ENCODE measurements at regions not wholly inside any gene's neighbourhood (a gene's known extent, or its start where the extent isn't known, plus 50 kb on each side); places are given as distances from the start of the nearest gene placed in this dataset.

- DNase-seq (ENCODE audit: low spot score), result no peak
Measured at GRCh38 chr9:119020284-119020683, 349.0 kb downstream of the BRINP1 start.

GRCh38 chr9:119020730-119021333 lies 348.4 kb downstream of the BRINP1 start:
- DNase-seq (ENCODE audit: low spot score), result no peak

DNA sequence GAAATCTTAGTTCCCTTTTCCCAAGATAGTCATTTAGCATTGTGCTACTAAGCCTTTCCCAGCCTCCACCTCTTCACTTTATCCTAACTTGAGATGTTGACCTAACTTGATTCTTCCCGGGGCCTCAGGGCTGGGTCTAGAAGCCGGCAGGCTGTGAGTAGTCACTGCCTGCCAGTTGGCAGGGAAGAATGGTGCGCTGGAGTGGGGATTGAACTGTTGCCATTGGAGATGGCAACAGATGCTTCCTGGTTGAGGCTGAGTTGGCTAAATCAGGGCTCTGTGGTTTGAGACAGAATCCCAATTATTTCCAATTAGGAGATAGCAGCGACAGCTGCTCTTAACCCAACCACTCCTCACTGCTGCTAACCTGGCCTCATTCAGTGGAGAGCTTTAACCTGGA lies 343.1 kb downstream of the BRINP1 start:
- DNase-seq (ENCODE audit: low spot score), result no peak

DNA sequence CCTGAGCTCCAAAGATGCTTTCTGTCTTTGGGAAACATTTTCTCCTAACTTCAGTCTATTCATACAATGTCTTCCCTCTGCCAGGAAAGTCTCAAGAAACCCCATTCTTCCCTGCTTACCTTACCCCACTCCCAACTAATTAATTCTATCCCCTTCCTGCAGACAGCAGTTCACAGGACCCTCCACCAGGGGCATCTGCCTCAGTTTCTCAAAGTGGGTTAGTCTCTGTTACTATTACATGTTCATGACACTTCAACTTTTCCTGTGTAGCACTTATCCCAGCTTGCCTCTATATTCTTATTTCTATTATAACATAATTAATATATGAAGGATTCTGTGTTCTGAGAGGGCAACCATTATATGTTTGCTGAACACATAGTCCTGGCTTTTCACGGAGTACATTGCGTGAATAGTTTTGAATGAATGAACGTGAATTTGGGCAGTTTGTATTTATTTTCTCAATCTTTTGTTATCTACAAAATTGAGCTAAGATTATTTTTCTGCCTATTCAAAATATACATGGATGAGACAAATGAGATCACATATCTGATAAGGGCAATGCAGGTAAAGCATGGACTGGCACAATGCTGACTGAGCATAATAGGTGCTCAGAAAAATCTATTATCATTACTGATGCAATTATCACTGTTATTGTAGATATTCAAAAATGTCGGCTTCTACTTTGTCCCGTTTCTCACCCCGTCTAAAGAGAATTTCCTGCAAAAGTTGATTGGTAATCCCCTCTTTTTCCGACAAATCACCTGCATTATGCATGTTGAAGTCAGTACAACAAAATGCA lies 341.1 kb downstream of the BRINP1 start:
- DNase-seq (ENCODE audit: low spot score), result no peak

- DNase-seq (ENCODE audit: low spot score), result no peak
Measured at GRCh38 chr9:119029886-119030285, 339.3 kb downstream of the BRINP1 start.

DNA sequence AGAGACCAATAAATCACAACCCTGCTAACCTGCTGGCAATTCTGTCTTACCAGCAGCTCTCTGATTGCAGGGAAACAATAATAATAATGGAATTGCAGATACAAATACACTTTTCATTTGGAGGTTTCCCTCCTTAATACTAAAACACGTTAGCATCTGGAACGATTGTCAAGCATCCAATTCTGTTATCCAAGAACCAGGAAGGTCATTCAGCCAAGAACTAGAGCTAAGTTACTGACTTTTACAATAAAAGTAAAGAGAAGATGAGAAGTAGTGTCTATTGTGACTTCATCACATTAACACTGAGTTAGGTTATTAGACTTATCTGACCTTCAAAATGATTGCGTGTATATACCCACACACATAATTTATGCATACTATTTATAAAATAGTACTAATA lies 335.6 kb downstream of the BRINP1 start:
- DNase-seq (ENCODE audit: low spot score), result no peak

GRCh38 chr9:119036969-119037368 lies 332.3 kb downstream of the BRINP1 start:
- no peak for DNase-seq (ENCODE audit: low spot score)

GRCh38 chr9:119043996-119044395 lies 325.2 kb downstream of the BRINP1 start:
- DNase-seq (ENCODE audit: low spot score), result no peak

- no peak for DNase-seq (ENCODE audit: low spot score)
Measured at GRCh38 chr9:119044806-119045205, 324.4 kb downstream of the BRINP1 start.

DNA sequence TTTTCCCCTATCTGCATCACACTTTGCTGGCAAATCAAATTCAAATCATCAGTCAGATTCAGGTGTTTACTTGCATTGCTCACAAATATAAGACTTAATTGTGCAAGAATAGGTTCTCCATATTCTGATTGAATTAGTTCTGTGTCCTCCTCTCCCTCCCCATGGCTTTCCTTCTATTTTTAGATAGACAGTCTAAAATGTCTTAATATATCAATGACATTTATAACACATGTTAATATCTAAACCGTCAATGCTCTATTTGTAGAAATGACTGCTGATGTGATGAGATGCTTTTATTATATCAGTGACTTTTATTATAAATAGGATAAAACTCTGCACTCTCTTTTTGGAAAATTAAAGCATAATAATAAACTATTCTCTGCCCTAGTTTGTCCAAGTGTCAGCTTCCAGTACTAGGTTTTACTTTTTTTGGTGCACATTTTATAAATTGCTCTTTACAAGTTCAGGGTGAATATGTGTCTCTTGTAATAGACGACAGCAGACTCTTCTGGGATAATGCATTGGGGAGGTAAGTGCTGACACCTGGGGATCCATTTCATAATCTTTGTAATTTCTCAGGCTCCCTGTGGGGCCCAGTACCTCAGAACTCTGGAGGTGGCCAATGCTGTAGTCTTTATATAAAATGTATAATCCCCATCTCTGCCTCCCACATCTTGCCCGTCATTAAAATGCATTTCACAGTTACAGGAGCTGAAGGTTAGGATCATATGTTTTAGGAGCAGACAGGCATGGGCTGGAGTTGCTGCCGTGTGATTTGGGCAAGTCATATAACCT lies 321.5 kb downstream of the BRINP1 start:
- no peak for DNase-seq (ENCODE audit: low spot score)

DNA sequence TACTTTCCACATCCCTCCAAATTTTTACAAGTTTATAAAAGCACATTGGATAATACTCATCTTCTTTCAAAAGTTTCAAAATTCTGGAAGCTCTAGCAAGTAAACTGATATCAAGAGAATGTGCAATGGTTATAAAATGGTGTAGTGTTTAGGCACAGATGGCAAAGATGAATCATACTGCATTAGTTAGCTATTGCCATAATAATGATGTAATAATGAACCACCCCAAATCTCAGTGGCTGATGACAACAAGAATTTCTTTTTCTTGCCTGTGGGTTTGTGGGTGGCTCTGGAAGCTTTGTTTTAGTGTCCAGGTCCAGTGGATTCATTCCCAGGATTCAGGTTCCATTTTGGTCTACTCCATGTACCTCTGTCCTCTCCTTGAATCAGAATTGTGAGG lies 319.0 kb downstream of the BRINP1 start:
- no peak for DNase-seq (ENCODE audit: low spot score)

DNA sequence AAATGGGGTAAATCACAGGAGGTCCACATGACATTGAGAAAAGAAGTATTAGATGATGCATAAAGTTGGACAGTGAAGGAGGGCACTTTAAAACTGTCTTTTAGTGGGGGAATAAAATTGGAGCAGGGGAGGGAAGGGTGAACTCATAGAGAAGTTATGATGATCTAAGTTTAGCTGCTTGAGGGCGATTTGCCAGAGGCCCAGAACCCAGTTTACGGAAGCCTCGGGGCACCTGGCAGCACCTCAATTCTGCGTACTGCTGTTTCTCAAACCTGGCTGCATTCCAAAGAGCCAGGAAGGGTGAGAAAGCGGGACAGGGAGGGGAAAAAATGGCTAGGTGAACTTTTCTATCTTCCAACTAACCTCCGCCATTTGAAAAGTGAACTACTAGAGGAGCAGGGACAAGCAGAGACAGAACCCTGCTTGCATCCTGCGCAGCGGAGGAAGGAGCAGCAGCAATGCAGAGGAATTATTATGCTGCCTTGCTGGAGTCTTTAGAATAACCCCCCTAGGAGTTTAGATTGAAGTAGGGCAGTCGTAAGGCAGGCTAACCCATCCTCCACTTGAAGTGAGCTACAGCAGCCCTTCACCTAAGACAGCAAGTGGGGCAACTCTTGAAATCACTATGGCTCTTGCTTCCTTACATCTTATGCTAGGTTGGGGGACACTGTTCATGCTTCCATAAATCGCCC lies 316.8 kb downstream of the BRINP1 start:
- no peak for DNase-seq (ENCODE audit: low spot score)

- no peak for DNase-seq (ENCODE audit: low spot score)
Measured at GRCh38 chr9:119053070-119053469, 316.2 kb downstream of the BRINP1 start.

- no peak for DNase-seq (ENCODE audit: low spot score)
Measured at GRCh38 chr9:119060629-119061385, 308.4 kb downstream of the BRINP1 start.

DNA sequence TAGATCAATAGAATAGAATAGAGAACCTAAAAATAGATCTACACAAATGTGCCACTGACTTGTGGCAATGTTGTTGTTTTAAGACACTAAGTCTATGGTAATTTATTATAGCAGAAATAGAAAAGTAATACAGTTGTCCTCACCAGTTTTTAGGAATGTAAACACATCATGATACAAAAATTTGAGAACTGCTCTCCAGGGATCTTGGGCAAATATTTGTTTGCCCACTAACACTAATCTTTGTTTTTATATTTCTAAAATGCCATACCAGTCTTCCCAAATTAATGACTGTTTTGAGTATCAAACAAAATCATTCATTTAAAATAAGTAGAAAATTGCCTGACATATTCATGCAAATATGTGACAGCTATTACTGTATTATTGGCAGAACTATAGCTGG lies 297.6 kb downstream of the BRINP1 start:
- no peak for DNase-seq (ENCODE audit: low spot score)

DNA sequence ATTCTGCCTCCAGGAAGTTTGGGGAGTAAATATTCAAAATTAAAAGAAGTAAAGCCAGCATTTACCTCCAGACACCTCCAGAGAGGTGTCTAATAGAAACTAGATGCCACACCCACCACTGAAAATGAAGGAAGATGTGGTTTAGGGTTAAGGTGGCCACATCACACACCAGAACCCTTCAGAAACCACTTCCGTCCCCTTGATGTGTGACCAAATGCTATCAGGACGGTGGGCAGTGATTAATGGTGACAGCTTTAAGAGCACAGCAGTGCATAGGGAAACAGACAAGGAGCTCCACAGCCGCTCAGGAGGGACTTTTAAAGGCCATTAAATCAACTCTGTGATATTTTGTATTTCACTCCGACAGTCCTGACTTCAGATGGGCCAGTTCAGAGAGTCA lies 295.2 kb downstream of the BRINP1 start:
- peak; percentile 62 for DNase-seq (ENCODE audit: low spot score)

DNA sequence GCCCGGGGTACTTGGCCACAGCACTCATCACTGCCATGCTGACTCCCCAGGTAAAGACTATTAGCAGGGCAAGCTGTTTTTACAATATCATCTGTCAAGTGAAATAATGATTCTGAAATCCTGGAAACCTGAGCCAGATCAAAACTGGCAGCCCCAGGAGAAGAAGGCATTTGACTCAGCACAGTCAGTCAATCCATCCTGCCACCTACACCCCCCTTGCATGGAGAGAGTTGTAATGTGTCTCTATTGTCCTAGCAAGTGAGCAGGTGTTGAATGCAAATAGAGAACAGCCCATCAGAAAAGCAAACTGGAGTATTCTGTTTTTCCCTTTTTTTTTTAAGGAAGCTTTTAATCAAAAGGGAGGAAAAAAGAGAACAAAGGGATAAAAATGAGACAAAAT lies 291.2 kb downstream of the BRINP1 start:
- no peak for DNase-seq (ENCODE audit: low spot score)

DNA sequence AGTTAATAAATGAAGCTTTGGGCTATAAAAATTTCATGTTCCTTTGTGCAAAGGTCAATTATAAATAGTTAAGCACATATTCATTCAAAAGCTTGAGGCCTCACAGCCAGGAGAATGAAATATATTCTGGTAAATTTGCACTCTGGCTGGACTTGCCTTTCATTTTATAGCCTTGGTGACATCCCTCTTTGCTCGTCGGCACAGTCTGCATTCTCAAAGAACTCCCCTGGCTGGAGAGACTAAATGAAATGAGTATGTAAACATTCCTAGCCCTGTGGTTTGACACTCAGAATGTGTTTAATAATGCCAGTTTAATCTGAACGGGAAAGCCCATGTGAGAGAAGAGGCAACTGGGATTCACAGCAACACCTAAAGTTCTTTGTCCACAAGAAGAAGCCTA lies 285.6 kb downstream of the BRINP1 start:
- DNase-seq (ENCODE audit: low spot score), result no peak

- no peak for DNase-seq (ENCODE audit: low spot score)
Measured at GRCh38 chr9:119086590-119086989, 282.6 kb downstream of the BRINP1 start.

DNA sequence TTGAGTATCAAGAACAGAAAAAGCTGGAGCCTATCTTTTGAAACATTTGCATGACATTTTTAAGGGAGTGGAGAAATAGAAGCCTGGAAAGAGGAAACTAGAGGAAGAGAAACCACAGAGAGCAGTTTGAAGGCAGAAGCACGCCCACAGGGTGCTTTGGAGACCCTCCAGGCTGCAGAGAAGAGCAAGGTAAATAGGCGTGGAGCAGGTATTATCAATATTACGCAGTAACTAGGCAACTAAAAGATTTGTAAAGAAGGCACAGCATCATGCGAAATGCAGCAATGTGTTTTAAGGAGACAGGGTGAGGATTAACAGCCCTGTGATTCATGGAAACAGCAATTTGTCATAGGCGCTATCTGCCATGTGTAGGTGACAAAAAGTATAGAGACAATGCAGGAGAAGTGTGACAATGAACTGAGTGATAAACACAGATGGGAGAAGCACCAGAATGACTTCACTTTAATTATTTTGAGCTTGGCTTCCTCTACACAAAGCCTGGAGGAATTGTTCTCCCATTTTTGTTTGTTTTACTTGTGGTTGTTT lies 281.2 kb downstream of the BRINP1 start:
- DNase-seq (ENCODE audit: low spot score), result no peak

- DNase-seq (ENCODE audit: low spot score), result no peak
Measured at GRCh38 chr9:119091074-119091473, 278.2 kb downstream of the BRINP1 start.

Data from SW480 (cell line).